ENCODE measurements at regions not wholly inside any gene's neighbourhood (a gene's known extent, or its start where the extent isn't known, plus 50 kb on each side); places are given as distances from the start of the nearest gene placed in this dataset.

DNA sequence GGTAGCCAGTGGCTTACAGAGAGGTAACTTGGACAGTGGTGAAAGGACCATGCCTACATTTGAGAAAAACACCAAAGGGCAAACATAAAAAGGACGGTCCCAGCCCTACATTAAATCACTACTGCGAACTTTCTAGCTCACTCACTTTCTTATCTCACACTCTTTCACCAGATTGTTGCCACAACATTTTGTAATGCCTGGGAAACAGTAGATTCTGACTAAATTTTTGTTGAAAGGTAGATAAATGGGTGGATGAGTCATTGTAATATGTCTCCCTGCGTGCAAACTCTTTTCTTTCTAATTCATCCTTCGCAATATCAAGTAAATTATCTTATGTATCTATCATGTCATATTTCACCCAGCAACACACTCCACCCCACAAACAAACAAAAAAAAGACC, 192.2 kb downstream of the IRS1 start:
- Histone ChIP-seq H3K27me3 (ENCODE audit: control insufficient read depth, insufficient read depth, low read length) (no peaks in the 10 kb centered on the region), H3K4me3 (ENCODE audit: low read depth, low read length) (no peak overlapping the region), H3K36me3 (ENCODE audit: control insufficient read depth, insufficient read depth, low read length) (no peaks in the 10 kb centered on the region)
- DNase-seq (ENCODE audit: low read depth): no peak
- TF ChIP-seq, protein P1, sequence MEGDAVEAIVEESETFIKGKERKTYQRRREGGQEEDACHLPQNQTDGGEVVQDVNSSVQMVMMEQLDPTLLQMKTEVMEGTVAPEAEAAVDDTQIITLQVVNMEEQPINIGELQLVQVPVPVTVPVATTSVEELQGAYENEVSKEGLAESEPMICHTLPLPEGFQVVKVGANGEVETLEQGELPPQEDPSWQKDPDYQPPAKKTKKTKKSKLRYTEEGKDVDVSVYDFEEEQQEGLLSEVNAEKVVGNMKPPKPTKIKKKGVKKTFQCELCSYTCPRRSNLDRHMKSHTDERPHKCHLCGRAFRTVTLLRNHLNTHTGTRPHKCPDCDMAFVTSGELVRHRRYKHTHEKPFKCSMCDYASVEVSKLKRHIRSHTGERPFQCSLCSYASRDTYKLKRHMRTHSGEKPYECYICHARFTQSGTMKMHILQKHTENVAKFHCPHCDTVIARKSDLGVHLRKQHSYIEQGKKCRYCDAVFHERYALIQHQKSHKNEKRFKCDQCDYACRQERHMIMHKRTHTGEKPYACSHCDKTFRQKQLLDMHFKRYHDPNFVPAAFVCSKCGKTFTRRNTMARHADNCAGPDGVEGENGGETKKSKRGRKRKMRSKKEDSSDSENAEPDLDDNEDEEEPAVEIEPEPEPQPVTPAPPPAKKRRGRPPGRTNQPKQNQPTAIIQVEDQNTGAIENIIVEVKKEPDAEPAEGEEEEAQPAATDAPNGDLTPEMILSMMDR (IDR thresholded peaks at IDR 0.05; ENCODE audit: insufficient read depth, low read length, poor library complexity, severe bottlenecking): no peak

DNA sequence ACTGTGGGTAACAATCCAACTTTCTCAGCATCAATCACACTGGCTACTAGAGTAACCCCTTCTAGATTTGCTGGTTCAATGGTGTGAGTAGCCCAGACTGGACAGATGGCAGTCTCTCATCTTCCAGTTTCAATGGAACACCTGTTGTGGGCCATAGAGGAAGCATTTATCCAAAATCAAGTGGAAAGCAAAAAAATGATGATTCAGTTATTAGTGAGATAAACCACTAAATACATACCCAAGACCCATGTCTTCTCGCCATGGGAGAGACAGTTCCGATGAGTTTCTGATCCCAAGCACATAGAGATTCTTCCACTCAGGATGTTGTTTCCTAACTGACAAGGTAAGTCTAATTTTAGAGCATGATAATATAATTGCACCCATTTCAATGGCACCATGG, 194.0 kb downstream of the IRS1 start:
- H3K4me3 ChIP-seq (ENCODE audit: low read depth, low read length): no peak overlapping the region
- no peaks in the 10 kb centered on the region for H3K36me3 ChIP-seq (ENCODE audit: control insufficient read depth, insufficient read depth, low read length)
- TF ChIP-seq, protein P1 (IDR thresholded peaks at IDR 0.05; ENCODE audit: insufficient read depth, low read length, poor library complexity, severe bottlenecking): no peak
- H3K27me3 ChIP-seq (ENCODE audit: control insufficient read depth, insufficient read depth, low read length): no peaks in the 10 kb centered on the region
- DNase-seq (ENCODE audit: low read depth): no peak

DNA sequence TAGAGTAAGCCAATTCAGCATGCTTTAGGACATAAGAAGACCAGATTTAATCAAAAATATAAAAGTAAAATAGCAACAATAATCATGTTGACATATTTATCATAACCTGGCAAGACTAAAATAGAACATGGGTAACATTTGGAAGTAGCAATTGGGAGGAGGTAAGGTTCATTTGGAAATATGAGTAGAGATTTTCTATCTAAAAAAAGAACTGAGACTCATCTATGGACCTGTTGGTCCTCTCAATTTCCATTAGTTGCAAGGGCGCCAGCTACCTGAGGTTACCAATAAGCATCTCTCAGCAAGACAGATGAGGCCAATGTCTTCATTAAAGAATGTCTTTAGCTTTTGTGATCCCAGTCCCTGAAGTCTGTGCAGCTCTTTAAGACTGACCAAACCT, 196.0 kb downstream of the IRS1 start:
- no peaks in the 10 kb centered on the region for H3K36me3 ChIP-seq (ENCODE audit: control insufficient read depth, insufficient read depth, low read length)
- H3K27me3 ChIP-seq (ENCODE audit: control insufficient read depth, insufficient read depth, low read length): no peaks in the 10 kb centered on the region
- no peak for DNase-seq (ENCODE audit: low read depth)
- H3K4me3 ChIP-seq (ENCODE audit: low read depth, low read length): no peak overlapping the region
- TF ChIP-seq, protein P1 (IDR thresholded peaks at IDR 0.05; ENCODE audit: insufficient read depth, low read length, poor library complexity, severe bottlenecking): no peak

DNA sequence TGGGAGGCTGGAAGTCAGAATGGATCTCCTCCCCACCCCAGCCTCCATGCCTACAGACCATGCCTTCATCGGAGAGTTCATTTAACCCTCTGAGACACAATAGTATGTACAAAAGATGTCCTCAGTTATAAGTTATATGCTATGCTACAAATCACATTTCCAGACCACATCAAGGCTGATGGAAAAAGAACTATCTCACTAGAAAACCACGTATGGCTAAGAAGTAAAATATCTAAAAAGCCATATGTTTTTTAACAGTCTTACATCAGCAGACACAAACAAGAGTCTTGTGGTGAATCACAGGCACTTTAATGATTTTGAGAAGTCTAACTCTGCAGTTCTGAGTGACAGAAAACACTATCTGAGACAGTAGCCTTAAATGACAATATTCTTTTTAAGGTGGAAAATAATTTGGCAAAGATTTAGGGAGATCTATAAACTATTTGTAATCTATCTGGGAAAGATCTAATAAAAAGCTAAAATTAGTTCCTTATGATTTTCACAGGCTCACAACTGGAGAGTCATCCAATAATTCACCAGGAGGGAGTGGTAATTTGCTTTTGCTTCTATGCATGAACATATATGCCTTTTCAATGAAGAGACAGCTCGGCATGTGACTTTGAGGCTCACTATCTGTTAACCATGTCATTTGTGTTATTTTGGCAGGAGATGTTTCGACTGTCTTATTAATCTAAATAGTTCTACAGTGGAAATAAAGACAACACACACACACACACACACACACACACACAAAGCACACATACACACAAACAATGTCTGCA, 197.5 kb downstream of the IRS1 start:
- TF ChIP-seq, protein P1 (IDR thresholded peaks at IDR 0.05; ENCODE audit: insufficient read depth, low read length, poor library complexity, severe bottlenecking): no peak
- DNase-seq (ENCODE audit: low read depth): no peak
- no peaks in the 10 kb centered on the region for H3K27me3 ChIP-seq (ENCODE audit: control insufficient read depth, insufficient read depth, low read length)
- H3K36me3 ChIP-seq (ENCODE audit: control insufficient read depth, insufficient read depth, low read length): no peaks in the 10 kb centered on the region
- H3K4me3 ChIP-seq (ENCODE audit: low read depth, low read length): no peak overlapping the region

DNA sequence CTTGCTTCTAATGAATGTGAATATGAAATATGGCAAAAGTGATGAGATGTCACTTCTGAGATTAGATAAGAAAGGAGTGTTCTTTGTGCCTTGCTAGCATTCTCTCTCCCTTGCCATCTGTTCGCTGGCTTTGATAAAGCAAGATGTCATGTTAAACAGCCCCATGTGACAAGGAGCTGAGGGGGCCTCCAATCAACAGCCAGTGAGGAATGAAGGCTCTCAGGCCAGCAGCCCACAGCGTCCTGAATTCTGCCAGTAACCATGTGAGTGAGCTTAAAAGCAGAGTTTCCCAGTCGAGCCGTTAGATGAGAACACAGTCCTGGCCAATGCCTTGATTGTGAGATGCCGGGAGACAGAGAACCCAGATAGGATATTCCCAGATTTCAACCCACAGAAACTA, 198.8 kb downstream of the IRS1 start:
- TF ChIP-seq, protein P1 (IDR thresholded peaks at IDR 0.05; ENCODE audit: insufficient read depth, low read length, poor library complexity, severe bottlenecking): no peak
- H3K36me3 ChIP-seq (ENCODE audit: control insufficient read depth, insufficient read depth, low read length): no peaks in the 10 kb centered on the region
- no peak for DNase-seq (ENCODE audit: low read depth)
- no peaks in the 10 kb centered on the region for H3K27me3 ChIP-seq (ENCODE audit: control insufficient read depth, insufficient read depth, low read length)
- no peak overlapping the region for H3K4me3 ChIP-seq (ENCODE audit: low read depth, low read length)

DNA sequence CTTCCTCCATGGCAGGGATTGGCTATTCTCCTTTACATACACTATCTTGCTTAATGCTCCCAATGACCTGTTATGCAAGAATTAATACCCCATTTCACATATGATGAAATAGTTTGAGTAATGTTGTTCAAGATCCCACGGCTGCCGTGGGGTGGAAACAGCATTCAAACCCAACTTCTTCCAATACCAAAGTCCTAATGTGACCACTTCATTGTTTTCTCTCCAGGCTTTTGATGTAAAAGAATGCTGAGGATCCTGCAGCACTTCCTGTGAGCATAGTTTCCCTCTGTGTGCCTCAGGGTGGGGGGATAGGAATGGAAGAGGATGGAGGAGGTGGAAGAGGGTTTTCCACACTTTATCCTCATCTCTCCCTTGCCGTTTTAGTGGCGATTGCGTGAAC, 199.4 kb downstream of the IRS1 start:
- Histone ChIP-seq H3K4me3 (ENCODE audit: low read depth, low read length) (no peak overlapping the region), H3K36me3 (ENCODE audit: control insufficient read depth, insufficient read depth, low read length) (no peaks in the 10 kb centered on the region), H3K27me3 (ENCODE audit: control insufficient read depth, insufficient read depth, low read length) (no peaks in the 10 kb centered on the region)
- DNase-seq (ENCODE audit: low read depth): no peak
- TF ChIP-seq, protein P1 (IDR thresholded peaks at IDR 0.05; ENCODE audit: insufficient read depth, low read length, poor library complexity, severe bottlenecking): no peak

Measured in kidney epithelial cell (primary cell).